Colonic mucosa (tissue), 4 donors: ENCODE measurements at regions not wholly inside any gene's neighbourhood (a gene's known extent, or its start where the extent isn't known, plus 50 kb on each side); places are given as distances from the start of the nearest gene placed in this dataset.

Experiments used
- DNase-seq: peaks from one replicate; pipeline ENCODE4 v3.0.0-alpha.2; 2020
- H3K27ac ChIP-seq: fragments of 200-600 bp; one replicate; pipeline ENCODE4 v1.8.0; 2021
- H3K27me3 ChIP-seq: fragments of 200-600 bp; one replicate; pipeline ENCODE4 v1.8.0; 2021
- H3K36me3 ChIP-seq: fragments of 200-600 bp; one replicate; pipeline ENCODE4 v1.8.0; 2021
- H3K4me1 ChIP-seq: fragments of 200-600 bp; one replicate; pipeline ENCODE4 v1.8.0; 2021; ENCODE audit warnings: mild to moderate bottlenecking
- H3K4me3 ChIP-seq: fragments of 200-600 bp; one replicate; pipeline ENCODE4 v1.8.0; 2021
- H3K9ac ChIP-seq, 2 donors: one replicate each; pipeline ENCODE4 v1.7.0; 2013; ENCODE audit warnings: control low read depth in 2 of 2, low read depth in 2 of 2, low read length in 2 of 2
- H3K9me3 ChIP-seq: fragments of 200-600 bp; one replicate; pipeline ENCODE4 v1.8.0; 2021
- intact Hi-C: fragments of 100-400 bp; cut with DNase I; formaldehyde crosslinking; loops from one replicate; pipeline ENCODE4 v1.14.1; 2022
- TF ChIP-seq, protein P1 (sequence below): fragments of 200-600 bp; IDR thresholded peaks from one replicate; pipeline ENCODE4 v1.8.0; 2022; ENCODE audit warnings: antibody characterized with exemption, mild to moderate bottlenecking
- donor health status: healthy.
- donor health status: DM: no; HTN: no; CAD: no.
- donor health status: DM: no; HTN: no; CAD: no.

DNA sequence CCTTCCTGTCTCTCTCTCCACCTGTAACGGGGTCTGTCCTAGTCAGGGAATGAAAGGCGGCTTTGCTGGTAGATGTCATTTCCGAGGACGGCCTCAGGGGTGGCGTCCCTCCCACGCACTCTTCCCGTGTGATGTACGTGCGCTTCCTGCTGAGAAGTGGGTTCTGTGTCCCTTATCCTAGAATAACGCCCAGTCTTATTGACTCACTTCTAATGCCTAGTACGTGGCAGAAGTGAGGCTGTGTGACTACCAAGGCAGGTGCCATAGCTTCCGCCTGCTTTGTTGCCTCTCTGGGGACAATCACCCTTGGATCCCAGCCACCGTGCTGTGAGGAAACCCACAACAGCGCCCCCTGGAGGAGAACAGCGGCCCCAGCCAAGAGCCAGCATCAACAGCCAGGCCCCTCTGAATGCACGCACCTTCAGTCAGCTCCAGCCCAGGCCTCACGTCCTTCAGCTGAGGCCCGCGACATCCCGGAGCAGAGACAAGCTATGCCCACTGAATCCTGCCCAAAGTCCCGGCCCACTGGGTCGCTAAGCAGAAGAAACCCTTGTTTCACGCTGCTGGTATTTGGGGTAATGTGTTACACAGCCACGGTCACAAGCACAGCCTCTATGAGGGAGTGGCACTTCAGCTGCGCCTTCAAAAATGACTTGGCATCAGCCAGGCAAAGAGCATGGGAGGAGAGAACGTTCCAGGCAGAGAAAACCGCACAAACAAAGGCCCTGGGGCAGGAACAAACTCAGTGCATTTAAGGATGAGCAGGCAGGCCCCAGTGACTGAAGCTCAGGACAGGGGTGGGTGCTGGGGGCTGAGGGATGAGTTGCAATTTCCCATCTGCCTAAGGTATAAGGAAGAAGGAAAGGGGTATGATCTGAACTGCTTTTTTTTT lies 224.2 kb downstream of the NFATC2 start:
- intact Hi-C loops = no loop called here
- H3K9ac ChIP-seq = no peak overlapping the region
- TF ChIP-seq, protein P1, sequence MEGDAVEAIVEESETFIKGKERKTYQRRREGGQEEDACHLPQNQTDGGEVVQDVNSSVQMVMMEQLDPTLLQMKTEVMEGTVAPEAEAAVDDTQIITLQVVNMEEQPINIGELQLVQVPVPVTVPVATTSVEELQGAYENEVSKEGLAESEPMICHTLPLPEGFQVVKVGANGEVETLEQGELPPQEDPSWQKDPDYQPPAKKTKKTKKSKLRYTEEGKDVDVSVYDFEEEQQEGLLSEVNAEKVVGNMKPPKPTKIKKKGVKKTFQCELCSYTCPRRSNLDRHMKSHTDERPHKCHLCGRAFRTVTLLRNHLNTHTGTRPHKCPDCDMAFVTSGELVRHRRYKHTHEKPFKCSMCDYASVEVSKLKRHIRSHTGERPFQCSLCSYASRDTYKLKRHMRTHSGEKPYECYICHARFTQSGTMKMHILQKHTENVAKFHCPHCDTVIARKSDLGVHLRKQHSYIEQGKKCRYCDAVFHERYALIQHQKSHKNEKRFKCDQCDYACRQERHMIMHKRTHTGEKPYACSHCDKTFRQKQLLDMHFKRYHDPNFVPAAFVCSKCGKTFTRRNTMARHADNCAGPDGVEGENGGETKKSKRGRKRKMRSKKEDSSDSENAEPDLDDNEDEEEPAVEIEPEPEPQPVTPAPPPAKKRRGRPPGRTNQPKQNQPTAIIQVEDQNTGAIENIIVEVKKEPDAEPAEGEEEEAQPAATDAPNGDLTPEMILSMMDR = peak; percentile 55
- H3K27me3 ChIP-seq = no peaks in the 10 kb centered on the region
- H3K27ac ChIP-seq = no peak overlapping the region
- no peaks in the 10 kb centered on the region for H3K36me3 ChIP-seq
- no peak overlapping the region for H3K4me3 ChIP-seq
- DNase-seq = peak; percentile 80
- no peaks in the 10 kb centered on the region for H3K9me3 ChIP-seq
- H3K4me1 ChIP-seq = no peaks in the 10 kb centered on the region

DNA sequence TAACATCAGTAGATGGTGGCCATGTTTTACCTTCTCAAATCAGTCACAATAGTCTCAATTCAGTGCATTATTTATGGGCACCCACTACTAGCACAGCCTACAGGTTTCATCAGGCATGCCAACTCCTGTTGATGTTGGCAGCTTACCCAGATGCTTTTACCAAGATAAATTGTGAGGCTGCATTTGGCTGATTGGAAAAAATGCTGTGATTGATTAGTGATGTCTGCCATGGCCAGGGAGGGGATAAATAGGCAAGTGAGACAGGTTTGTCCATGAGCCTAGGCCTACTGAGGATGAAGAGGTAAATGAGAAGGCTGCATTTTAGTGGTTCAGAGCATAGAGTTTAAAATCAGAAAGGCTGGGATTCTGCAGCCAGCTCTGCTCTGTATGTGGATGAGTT lies 227.1 kb downstream of the NFATC2 start:
- no peak for DNase-seq
- TF ChIP-seq, protein P1 = no peak
- Histone ChIP-seq H3K27me3 (no peaks in the 10 kb centered on the region), H3K27ac (no peak overlapping the region), H3K9me3 (no peaks in the 10 kb centered on the region), H3K9ac (no peak overlapping the region), H3K36me3 (no peaks in the 10 kb centered on the region), H3K4me3 (no peak overlapping the region), H3K4me1 (no peaks in the 10 kb centered on the region)
- intact Hi-C loops = no loop called here

DNA sequence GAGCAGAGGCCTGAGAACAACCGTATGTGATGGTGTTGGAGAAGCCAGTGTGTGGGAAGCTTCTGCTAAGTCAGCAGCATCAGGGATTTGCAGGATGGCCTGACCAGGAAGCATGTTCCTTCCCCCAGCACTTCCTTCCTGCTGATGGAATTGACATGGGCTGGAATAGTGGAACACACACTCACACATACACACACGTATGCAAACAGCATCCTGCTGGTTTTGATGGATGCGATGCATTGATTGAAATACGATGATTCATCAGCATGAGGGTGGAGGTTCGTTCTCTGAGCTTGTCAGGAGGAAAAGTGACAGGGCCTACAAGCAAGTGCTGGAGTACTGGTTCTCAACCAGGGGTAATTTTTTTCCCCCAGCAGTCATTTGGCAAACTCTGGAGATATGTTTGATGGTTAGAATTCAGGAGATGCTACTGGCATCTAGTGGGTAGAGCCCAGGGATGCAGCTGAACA lies 229.1 kb downstream of the NFATC2 start:
- intact Hi-C loops = no loop called here
- no peaks in the 10 kb centered on the region for H3K36me3 ChIP-seq
- H3K4me3 ChIP-seq = no peak overlapping the region
- TF ChIP-seq, protein P1 = no peak
- no peaks in the 10 kb centered on the region for H3K4me1 ChIP-seq
- H3K9ac ChIP-seq = no peak overlapping the region
- no peaks in the 10 kb centered on the region for H3K27me3 ChIP-seq
- H3K9me3 ChIP-seq = no peaks in the 10 kb centered on the region
- no peak overlapping the region for H3K27ac ChIP-seq
- DNase-seq = no peak

DNA sequence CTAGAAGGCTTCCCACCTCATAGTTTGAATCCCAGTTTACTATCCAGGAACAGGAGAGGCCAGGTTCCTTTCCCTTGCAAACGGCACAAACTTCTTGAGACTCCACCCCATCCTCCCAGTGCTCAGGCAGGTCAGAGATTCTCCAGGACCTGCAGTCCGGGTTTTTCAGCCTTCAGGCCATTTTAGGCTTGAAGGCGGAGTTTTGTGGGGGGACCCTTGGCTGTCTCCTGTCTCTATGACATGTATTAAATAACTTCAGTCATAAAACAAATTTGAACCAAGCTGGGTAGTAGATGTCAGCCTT lies 230.1 kb downstream of the NFATC2 start:
- no peaks in the 10 kb centered on the region for H3K9me3 ChIP-seq
- no peaks in the 10 kb centered on the region for H3K36me3 ChIP-seq
- no peaks in the 10 kb centered on the region for H3K4me1 ChIP-seq
- intact Hi-C loops = no loop called here
- no peak overlapping the region for H3K4me3 ChIP-seq
- no peak overlapping the region for H3K9ac ChIP-seq
- no peaks in the 10 kb centered on the region for H3K27me3 ChIP-seq
- TF ChIP-seq, protein P1 = no peak
- H3K27ac ChIP-seq = no peak overlapping the region
- no peak for DNase-seq

DNA sequence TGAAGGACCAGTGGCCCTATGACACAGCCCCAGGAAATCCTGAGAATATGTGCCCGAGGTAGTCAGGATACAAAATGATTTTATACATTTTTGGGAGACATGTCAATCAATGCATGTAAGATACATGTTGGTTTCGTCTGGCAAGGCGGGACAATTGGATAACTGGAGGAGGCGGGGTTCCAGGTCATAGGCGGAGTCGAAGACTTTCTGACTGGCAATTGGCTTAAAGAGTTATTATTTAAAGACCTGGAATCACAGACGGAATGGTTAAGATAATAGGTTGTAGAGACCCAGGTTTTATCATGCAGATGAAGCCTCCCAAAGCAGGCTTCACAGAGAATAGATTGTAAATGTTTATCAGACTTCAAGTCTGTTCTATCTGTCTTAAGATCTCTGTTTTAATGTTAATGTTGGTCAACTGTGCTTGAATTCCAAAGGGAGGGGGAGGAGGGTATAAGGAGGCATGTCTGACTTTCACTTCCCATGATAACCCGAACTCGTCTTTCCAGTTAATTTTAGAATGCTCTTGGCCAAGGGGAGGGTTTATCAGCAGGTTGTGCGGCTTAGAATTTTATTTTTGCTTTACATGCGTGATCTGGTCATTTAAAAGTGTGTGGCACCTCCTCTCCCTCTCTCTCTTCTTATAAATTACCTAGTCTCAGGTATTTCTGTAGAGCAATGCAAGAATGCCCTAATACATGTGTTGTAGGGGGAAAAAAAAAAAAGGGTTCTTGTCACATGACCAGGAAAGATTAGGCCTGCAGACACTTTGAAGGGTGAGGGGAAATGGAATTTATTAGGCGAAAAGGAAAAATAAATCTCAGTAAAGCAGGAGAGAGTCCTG lies 230.7 kb downstream of the NFATC2 start:
- Histone ChIP-seq H3K27me3 (no peaks in the 10 kb centered on the region), H3K4me1 (no peaks in the 10 kb centered on the region), H3K27ac (no peak overlapping the region), H3K9ac (no peak overlapping the region), H3K9me3 (no peaks in the 10 kb centered on the region), H3K4me3 (no peak overlapping the region), H3K36me3 (no peaks in the 10 kb centered on the region)
- no peak for DNase-seq
- TF ChIP-seq, protein P1 = no peak
- intact Hi-C loops = no loop called here
